GM18520 (cell line): ENCODE measurements at regions not wholly inside any gene's neighbourhood (a gene's known extent, or its start where the extent isn't known, plus 50 kb on each side); places are given as distances from the start of the nearest gene placed in this dataset.

Source experiments
- ATAC-seq: cut with Tn5 transposase; IDR thresholded peaks from one replicate; pipeline ENCODE4 v1.9.1; 2021; ENCODE audit not compliant: unreplicated experiment

DNA sequence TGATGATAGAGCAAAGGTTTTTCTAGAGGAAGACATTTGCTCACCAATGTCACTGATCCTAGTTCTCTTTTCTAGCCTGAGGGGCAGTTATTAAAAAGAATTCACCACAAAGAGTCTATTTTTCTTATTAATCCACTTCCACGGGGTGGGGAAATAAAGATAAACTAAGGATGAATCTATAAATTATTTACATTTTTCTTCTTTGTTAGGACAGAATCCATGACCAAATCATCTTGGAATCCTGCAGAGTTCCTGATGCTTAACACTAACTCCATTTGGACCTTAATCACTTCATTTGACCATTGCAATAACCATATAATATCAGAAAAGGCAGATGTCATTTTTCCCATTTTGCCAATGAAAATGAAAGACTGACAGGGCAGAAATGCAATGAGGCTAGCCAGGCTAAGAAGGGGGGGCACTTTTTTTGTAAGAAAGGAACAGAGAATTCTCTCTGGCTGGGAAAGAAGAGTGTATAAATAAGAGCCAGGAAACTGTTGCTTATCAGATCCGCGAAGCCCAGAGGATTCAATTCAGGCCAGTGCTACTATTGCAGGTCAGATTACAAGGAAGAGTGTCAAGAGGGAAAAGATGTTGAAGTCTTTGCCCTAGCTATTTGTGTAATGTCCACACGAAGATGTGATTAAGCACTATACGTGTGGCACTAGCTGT, 433.2 kb downstream of the TNS3 start:
- ATAC-seq, result no peak

DNA sequence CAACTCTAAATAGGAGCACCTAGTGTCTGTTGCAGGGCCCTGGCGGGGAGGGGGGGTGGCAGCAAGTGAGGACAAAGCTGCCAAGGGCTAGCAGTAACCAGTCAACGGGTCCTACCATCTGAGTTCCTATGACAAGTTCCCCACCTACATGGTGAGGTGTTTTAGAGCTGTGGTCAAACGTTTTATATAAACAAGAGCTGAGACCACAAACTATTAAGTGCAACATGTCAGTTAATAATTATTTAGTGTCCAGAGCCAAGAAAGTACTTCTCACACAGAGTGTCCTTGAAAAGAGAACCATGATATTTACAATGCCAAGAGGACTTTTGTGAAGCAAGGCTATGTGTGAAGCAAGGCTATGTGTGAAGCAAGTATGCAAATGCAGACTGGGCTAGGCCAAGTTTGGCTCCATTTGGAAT, 434.7 kb downstream of the TNS3 start:
- ATAC-seq, result no peak

DNA sequence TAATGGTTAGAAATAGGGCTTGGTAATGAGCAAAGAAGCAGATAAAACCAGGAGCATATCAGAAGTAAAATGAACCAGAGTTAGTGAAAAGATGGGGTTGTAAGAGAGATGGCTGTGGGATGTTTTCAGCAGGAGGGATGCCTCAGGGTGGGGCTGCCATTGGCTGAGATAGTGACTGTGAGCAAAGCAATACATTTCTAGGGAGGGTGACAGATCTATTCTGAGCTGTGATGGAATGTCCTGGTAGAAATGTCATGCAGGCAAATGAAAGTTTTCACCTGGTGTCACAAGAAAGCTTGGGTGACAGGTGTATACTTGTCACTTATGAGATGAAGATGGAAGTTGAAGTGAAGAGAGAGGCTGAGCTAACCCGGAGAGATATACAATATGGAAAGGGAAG, 435.9 kb downstream of the TNS3 start:
- no peak for ATAC-seq

DNA sequence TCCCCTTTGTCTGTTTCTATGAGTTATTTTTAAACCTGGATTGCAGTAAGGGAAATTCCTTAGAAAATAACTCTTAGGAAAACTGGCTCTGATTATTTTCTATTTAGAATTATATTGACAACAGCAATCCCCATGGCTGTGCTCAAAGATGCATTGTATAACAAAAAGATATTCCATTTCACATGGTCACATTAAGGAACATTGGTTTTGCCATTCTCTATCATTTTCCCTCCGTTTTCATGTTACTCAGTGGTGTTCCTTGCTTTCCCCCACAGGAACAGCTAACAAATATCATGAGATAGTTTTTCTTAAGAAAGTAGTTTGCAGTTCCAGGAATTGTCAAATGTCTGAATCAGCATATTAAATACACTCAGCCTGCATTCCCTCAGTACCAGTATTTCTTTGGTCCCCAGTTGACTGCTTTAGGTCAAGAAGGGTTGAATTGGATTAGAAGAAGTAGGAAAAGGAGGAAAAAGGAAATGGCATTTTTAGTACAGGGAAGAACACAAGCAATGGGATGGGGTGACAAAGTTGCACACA, 436.7 kb downstream of the TNS3 start:
- ATAC-seq, result no peak

DNA sequence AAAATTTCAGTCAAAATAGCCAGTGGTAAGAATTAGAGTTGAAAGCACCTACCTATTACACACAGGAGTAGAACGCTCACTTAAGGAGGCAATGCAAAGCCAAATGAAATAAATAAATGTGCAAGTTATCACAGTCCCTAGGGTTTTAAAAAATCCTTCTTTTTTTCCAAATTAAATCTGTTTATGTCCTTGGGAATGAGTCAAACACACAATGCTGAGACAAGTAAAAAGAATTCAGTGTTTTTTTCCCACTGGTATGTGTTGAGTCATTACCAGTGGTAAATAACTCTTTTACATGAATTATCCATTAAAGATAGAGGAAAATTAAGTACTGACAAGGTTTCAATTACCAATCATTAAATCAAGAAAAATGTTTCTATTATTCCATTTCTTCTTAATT, 438.6 kb downstream of the TNS3 start:
- ATAC-seq, result no peak

DNA sequence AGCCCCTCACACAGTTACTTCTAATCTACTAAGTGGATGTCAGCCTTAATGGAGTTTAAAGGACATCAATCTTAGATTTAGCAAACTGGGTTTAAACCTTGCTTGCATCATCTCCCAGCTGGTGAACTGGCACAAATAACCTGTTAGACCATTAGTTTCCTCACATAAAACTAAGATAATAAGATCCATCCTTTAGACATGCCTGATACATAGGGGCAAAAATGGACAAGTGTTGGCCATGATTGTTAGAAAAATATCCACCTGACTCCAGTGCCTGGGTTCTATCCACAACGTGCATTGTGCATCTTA, 439.1 kb downstream of the TNS3 start:
- ATAC-seq, result no peak

DNA sequence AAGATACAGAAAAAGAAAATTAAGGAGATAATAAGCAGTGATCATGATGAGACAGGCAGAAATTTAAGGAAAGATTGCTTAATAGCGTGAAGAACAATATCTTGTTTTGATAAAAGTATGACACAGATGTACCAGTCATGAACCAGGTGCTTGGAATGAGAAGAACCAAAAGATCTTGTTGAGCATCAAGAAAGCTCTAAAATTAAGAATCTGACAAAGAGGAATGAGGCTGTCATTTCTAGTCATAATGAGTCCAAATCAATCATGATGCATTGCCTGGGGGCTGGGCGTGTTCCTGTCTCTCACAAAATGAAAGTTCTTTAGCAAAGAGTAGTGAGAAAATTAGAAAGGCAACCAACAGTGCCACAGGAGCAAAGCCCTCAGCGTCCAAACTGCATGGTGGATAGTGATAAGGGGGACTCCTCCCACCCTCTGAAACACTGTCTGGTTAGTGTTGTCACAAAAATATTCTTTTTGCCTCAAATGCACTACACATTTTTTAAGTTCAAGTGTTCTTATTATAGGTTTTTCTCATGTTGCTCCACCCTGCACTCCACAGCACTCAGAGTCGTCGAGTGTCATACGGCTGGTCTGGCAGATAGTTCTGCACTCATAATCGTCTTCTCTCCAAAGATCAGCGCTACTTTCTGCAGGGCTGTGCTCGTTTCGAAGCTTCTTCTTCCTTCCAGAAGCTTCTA, 439.6 kb downstream of the TNS3 start:
- ATAC-seq, result no peak

DNA sequence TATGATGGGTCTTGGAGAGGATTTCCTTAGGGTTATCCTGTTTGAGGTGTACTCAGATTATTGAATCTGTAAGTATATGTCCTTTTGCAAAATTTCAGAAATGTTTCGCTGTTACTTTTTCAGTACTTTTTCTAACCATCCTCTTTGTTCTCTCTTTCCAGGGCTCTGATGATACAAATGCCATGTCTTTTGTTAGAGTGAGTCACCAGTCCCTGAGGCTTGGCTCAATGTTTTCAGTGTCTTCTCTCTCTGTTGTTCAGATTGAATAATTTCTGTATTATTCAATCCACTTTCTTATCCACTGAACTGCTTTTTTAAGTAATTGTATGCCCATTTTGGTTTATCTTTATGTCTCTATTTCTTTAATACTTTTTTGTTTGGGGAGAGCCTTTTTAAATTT, 449.4 kb downstream of the TNS3 start:
- ATAC-seq, result no peak

DNA sequence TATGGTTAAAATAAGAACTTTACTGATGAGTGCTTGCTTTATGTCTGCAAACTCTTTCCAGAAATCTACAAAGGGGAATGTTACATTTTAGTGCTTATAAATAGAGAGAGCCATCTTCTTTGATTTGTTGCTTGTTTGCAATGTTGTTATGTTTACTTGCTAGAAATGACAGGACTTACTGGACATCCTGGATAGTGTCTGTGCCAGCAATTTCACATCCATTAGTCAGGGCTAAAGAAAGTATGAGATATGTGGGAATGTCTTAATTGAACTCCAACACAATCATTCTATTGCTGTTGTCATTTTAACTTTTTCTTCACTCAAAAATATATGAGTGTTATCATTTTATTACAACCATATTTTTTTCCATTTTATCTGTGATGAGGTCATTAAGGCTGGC, 453.2 kb downstream of the TNS3 start:
- no peak for ATAC-seq

DNA sequence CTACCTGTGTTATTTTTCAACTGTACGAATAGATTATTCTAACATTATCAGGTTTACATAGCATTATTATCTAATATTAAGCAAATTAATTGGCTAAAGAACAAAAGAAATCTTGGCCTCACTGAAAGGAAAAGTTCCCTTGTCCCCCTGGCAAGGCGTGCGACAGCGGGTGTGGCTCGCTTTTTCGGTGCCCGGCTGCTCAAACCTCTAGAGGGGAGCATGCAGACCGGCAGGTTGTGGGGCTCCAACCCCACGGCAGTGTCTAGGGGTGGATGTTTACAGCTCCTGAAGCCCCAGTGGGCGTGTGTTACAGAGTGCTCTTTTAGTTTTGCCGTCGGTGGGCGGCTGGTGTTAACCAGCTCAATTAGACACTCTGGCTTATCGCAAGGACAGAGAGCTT, 456.4 kb downstream of the TNS3 start:
- no peak for ATAC-seq

DNA sequence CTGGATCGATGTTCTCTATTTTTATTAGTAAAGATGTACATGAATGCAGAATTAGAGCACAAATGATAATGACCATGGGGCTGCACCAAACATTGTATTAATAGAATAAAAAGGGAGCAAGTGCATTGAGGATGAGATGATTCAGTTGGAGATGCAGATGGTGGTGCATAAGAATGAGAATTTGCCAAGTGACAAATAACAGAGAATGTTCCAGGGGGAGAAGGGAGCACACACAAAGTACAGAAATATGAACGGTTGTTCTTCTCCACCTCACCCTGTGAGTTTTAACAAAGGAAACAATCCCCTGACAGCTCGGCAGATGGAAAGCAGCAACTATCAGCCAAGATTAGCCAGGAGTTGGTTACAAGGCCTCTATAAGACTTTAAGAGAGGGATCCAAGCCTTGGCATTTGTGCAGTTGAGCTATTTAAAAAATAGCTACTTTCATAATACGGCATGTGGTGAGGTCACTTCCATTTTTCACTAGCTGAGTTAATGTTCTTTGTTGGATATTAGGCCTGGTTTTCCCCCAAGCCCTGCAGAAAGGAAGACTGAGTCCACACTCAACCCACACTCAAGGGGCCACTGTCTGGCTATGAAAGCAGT, 462.5 kb downstream of the TNS3 start:
- ATAC-seq, result no peak

DNA sequence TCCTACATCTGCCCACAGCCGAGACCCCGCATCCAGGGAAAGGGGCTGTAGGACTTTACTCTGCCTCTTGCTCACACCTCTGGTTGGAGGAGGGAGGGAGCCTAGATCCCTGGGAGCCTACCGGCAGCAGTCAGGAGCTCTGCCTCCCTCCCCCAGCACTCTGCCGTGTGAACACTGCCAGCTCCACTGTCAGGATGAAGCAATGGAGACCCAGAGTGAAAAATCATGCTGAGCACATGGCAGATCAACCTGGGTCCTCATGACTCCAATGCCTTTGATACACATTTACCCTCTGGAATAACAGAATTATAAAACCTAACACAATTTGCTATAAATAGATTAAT, 477.7 kb downstream of the TNS3 start:
- ATAC-seq, result no peak

DNA sequence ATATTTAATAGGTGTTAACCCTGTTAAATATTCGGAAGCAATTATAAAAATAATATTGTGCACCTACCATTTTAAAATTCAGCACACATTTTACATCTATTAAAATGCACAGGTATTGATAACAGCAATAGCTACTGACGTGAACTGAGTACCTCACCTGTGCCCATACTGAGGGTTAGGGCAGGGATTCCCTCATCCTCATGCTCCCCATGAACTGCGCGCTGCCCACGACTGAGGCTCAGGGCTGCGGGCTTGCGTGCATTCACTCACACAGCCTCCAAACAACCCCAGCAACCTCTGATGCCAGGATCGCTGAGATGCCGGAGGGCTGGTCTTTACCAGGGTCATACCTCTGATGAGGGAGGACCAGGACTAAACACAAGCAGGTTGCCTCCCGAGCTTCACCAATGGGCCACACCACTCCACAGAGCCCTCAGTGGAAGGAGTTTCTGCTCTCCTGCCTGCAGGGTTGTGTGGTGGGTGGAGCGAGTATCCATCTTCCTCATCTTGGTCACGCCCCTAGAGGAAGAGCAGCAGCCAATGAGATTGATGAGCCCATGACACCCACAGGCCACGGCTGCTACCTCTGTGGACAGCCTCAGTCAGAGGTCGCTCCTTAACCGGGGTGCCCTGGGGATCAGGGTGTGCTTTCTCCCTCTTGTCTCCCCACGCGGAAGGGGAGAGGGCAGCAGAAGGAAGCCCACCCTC, 478.3 kb downstream of the TNS3 start:
- no peak for ATAC-seq

DNA sequence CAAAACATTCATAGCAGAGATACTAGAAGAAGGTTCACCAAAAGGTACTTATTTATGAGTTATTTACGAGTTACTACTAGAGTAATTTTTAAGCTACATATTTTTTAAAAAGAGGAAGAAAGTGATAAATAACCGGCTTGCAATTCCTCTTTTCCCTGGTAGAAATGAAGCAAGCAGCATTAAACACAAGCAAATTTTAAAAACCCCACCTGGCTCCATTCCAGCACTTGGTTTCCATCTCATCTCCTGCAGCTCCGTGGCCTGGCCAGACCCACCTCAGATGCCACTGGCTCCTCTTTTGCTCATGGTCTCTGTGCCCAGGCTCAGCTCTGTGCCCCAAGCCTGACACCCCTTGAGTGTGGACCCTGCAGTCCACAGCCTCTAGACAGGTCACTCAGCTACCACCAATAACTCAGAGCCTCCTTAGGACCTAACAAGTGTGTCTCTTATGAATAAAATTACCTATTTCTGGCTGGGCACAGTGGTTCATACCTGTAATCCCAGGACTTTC, 479.5 kb downstream of the TNS3 start:
- ATAC-seq, result no peak

DNA sequence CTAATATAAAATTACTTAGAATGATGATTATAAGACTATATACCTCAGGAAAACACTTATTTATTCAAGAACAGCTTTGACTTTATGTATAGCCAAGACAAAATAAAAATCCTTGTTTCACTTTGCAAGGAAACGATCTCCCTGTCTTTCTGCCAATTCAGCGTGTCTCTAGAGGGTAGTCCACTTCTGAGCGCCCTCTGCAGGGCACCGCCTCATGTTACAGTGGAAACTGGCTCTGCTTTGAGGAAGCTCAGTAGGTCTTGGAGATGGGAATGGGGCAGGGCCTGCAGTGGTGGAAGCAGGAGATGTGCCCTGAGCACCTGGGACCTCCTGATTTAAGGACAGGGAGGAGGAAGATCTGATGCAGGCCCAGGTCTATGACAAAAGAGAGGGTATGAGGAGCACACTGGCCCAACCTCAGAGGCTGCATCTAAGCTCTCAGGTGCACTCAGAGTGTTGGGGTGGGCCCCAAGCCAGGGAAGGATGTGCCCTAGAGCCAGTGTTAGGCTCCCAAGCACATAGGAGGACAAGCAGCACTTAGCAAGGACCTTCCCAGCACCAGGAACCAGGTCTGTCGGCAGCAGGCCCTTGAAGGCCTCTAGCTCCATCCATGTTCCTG, 481.0 kb downstream of the TNS3 start:
- ATAC-seq, result no peak

DNA sequence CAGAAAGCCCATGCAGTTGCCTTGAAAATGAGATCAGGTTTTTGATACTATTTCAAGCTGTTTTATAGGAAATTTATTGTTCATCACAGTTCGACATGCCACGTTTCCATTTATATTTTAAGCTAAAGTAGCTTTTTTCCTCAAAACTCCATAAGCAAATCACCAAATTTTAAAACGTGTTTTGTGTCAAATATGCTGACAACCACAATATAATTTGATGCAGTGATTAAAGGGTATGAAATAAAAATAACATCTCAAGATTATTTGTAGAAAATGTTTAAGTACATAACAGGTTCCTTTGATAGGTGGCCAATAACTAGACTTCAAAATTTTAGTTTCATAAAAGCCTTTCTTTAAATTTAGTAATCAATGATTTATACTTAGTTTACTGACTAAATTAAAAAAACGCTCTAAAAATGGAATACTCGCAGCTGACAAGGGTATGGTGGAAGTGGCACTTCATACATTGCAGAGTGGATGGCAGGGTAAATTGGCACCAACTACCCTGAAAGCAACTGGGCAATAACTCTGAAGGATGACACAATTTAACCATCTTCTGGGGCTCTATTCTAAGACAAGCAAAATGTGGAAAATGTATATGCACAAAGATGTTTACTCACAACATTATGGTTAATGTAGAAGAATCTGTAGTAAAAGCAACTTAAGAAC, 481.6 kb downstream of the TNS3 start:
- no peak for ATAC-seq

DNA sequence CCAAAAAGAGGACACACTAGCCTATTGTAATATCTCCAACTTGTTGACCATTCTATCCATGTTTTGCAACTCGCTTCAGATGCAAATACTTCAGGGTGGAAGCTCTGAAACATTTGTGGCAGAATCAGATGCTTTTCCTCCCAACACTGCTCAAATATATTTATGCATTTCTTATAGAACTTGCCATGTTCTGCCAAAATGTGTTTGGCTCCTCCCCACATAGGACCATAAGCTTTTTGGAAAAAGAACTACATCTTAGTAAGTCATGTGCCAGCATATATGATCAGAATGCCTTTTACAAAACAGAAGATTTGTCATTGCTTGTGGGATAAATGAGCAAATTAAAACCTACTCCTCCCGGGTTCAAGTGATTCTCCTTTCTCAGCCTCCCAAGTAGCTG, 484.5 kb downstream of the TNS3 start:
- no peak for ATAC-seq

DNA sequence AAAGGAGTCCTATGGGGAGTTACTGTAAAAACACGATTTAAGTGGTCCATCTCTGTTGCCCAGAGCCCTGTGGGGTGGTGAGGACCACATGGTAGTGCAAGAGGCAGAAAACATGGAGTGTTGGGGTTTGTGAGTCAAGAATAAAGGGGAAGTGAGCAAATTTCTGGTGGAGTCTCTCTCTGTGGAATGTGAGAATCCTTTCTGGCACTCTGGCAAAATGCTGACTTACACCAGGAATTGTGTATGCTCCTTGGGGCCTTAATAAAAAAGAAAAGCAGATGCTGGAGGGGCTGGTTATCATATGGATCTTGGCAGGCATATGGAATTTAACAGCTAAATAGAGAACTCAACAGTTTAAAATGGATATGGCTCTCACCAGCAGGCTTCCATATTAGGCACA, 486.0 kb downstream of the TNS3 start:
- no peak for ATAC-seq

DNA sequence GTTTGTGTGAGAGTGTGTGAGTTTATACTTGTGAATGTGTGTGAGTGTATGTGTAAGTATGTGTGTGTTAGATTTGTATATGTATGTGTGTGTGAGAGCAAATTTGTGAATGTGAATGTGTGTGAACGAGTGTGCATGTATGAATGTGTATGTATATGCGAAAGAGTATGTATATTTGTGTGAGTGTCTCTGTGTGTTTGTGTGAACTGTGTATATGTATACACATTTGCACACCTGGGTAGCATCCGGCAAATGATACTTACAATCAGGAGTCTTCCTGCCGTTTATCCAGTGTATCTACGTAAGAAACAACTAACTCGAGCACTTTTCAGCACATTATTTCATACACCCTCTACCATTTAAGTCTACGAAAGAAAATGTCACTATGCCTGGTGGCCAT, 487.4 kb downstream of the TNS3 start:
- no peak for ATAC-seq

DNA sequence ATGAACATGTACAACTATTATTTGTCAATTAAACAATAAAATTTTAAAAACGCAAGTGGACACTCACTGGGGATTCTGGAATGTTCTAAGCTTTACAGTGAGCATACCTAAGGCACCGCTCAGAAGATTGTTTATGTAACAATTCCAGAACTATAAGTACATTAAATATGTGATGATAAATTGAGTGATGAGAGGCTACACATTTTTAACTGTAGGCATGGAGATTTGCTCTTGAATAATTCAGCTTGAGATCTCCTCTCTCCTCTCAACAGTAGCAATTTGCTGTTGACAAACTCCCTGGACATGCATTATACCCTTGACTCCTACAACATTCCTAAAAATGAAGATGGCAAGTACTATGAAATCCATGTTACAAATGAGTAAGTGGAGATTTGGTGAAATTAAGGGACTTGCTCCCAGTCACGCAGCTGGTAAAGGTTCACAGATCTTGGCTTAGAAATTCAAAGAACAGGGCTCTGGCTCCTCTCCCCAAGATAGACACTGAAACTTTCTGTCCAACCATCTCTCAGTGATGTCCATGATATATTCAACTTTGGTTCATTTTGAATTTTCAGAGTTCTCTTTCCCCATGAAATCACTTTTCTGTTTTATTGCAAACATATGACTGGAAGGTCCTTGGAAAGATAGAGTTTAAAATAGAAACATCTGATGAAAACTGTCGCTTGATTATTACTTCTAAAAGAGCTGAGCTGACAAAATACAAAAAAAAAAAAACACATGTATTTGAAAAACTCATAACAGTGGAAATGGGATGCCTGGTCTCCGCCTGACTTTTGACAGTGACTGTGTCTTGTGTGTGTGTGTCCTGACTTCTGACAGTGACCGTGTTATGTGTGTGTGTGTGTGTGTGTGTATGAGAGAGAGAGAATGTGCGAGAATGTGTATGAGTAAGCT, 488.3 kb downstream of the TNS3 start:
- ATAC-seq, result no peak
